H1 (cell line): ENCODE measurements at regions not wholly inside any gene's neighbourhood (a gene's known extent, or its start where the extent isn't known, plus 50 kb on each side); places are given as distances from the start of the nearest gene placed in this dataset.

ENCODE experiments used
- GTF2F1 ChIP-seq: IDR thresholded peaks from 2 replicates; pipeline ENCODE4 v1.6.1; 2012; ENCODE audit warnings: low read depth, low read length, improper control_type of control experiment, borderline replicate concordance

- no peak for TF ChIP-seq GTF2F1
Observed at GRCh38 chr5:67858471-67859031, 357.0 kb upstream of the PIK3R1 start (continued).
